HCT116 (cell line): ENCODE measurements at regions not wholly inside any gene's neighbourhood (a gene's known extent, or its start where the extent isn't known, plus 50 kb on each side); places are given as distances from the start of the nearest gene placed in this dataset.

Source experiments
- ATAC-seq: fragments of 200-7000 bp; cut with Tn5 transposase; 2 replicates; pipeline ENCODE4 v1.9.1; 2020; ENCODE audit warnings: mild to moderate bottlenecking, moderate library complexity
- BruUV-seq: library from RNA; stranded (reverse); fragments of 400-500 nt; replicated peaks from 2 replicates; lab custom pipeline; 2021; lab: Mats Ljungman, UMichigan
- CTCF ChIA-PET: fragments of 300-600 bp; sonication (Branson Sonifier 250); formaldehyde crosslinking; loops from one replicate; lab custom pipeline; 2021; ENCODE audit warnings: antibody characterized with exemption; lab: Charles Lee
- POLR2A ChIA-PET: fragments of 300-600, 350-600 bp; sonication (Branson Sonifier 250); formaldehyde crosslinking; loops from one replicate; lab custom pipeline; 2021; ENCODE audit warnings: antibody characterized with exemption; lab: Charles Lee
- RAD21 ChIA-PET, 2 experiments: fragments of 300-600 bp; sonication (Branson Sonifier 250); formaldehyde crosslinking; loops; one replicate each; lab custom pipeline; 2023; ENCODE audit warnings: low total read pairs in 2 of 2; ENCODE audit not compliant: uncharacterized antibody in 2 of 2, unreplicated experiment in 2 of 2, low non-redundant PET in 1 of 2; lab: Charles Lee
- DNase-seq: peaks from one replicate; pipeline ENCODE4 v3.0.0-alpha.2; 2010; ENCODE audit warnings: low read depth, low spot score
- H2AFZ ChIP-seq: fragments of 200-600 bp; shearing (Covaris generic), sonication (generic); 2 replicates; pipeline ENCODE4 v1.6.1; 2017; ENCODE audit warnings: low read depth, mixed run types, mixed read lengths, antibody characterized with exemption, low read length; ENCODE audit not compliant: poor library complexity, severe bottlenecking
- H3K27ac ChIP-seq: 2 replicates; pipeline ENCODE4 v1.5.1; 2012; ENCODE audit warnings: low read depth, low read length
- H3K27me3 ChIP-seq: fragments of 200-600 bp; sonication (generic); 2 replicates; pipeline ENCODE4 v1.6.1; 2016; ENCODE audit warnings: mixed run types, low read length, mixed read lengths; ENCODE audit not compliant: insufficient read depth
- H3K36me3 ChIP-seq, 2 experiments: fragments of 200-500 bp in 1 of 2; fragments of 200-600 bp in 1 of 2; sonication (Bioruptor generic) in 1 of 2; sonication (generic) in 1 of 2; 2 replicates each; pipeline versions ENCODE4 v1.5.1 to v1.6.1; 2014 to 2016; ENCODE audit warnings: low read length in 2 of 2, inconsistent platforms in 1 of 2, mixed read lengths in 1 of 2, mixed run types in 1 of 2; ENCODE audit not compliant: insufficient read depth in 2 of 2, control insufficient read depth in 1 of 2
- H3K4me1 ChIP-seq, 2 experiments: fragments of 200-600 bp in 1 of 2; sonication (generic) in 1 of 2; 2 replicates each; pipeline versions ENCODE4 v1.5.1 to v1.6.1; 2012 to 2017; ENCODE audit warnings: low read length in 2 of 2, inconsistent platforms in 1 of 2, mild to moderate bottlenecking in 1 of 2, mixed read lengths in 1 of 2, mixed run types in 1 of 2, moderate library complexity in 1 of 2; ENCODE audit not compliant: insufficient read depth in 2 of 2, control insufficient read depth in 1 of 2
- H3K4me2 ChIP-seq: fragments of 200-600 bp; sonication (generic); 2 replicates; pipeline ENCODE4 v1.6.1; 2017; ENCODE audit warnings: mixed run types, low read length, mixed read lengths
- H3K4me3 ChIP-seq, 2 experiments: fragments of 200-600 bp in 1 of 2; sonication (generic) in 1 of 2; replicated peaks in 1 of 2; 2 replicates each; pipeline ENCODE4 v1.5.1; 2011 to 2016; ENCODE audit warnings: low read length in 2 of 2, control low read depth in 1 of 2, low read depth in 1 of 2, mild to moderate bottlenecking in 1 of 2, mixed read lengths in 1 of 2, mixed run types in 1 of 2
- H3K79me2 ChIP-seq: fragments of 200-600 bp; sonication (generic); 2 replicates; pipeline ENCODE4 v1.6.1; 2017; ENCODE audit warnings: mild to moderate bottlenecking, mixed run types, low read length, moderate library complexity, mixed read lengths; ENCODE audit not compliant: insufficient read depth
- H3K9ac ChIP-seq: fragments of 200-600 bp; sonication (generic); 2 replicates; pipeline ENCODE4 v1.6.1; 2016; ENCODE audit warnings: low read length, mixed read lengths
- H3K9me2 ChIP-seq: fragments of 200-600 bp; sonication (generic), shearing (Covaris generic); 2 replicates; pipeline ENCODE4 v1.6.1; 2017; ENCODE audit warnings: mixed run types, mild to moderate bottlenecking, moderate library complexity; ENCODE audit not compliant: insufficient read depth
- H3K9me3 ChIP-seq, 2 experiments: fragments of 200-500 bp in 1 of 2; fragments of 200-600 bp in 1 of 2; sonication (Bioruptor generic) in 1 of 2; sonication (generic) in 1 of 2; 2 replicates each; pipeline ENCODE4 v1.6.1; 2014 to 2017; ENCODE audit warnings: low read length in 2 of 2, mixed read lengths in 2 of 2, inconsistent platforms in 1 of 2, low read depth in 1 of 2, mild to moderate bottlenecking in 1 of 2, mixed run types in 1 of 2, moderate library complexity in 1 of 2; ENCODE audit not compliant: control insufficient read depth in 1 of 2, insufficient read depth in 1 of 2
- H4K20me1 ChIP-seq: fragments of 200-600 bp; sonication (generic), shearing (Covaris generic); 2 replicates; pipeline ENCODE4 v1.6.1; 2017; ENCODE audit warnings: mixed run types, mild to moderate bottlenecking, moderate library complexity; ENCODE audit not compliant: insufficient read depth
- CBX3 ChIP-seq: IDR thresholded peaks from 2 replicates; pipeline ENCODE4 v1.6.1; 2012; ENCODE audit warnings: low read depth
- CEBPB ChIP-seq: IDR thresholded peaks from 2 replicates; pipeline ENCODE4 v1.6.1; 2012; ENCODE audit warnings: low read depth
- CTCF ChIP-seq, 3 experiments: fragments of 200-600 bp in 1 of 3; sonication (generic) in 1 of 3; IDR thresholded peaks in 2 of 3; conservative IDR thresholded peaks in 1 of 3; 2 replicates each; pipeline ENCODE4 v1.5.1; 2012 to 2017; ENCODE audit warnings: low read depth in 2 of 3, low read length in 2 of 3, antibody characterized with exemption in 1 of 3, borderline replicate concordance in 1 of 3, control low read depth in 1 of 3, mild to moderate bottlenecking in 1 of 3, mixed read lengths in 1 of 3, mixed run types in 1 of 3, moderate library complexity in 1 of 3; ENCODE audit not compliant: insufficient read depth in 1 of 3
- EZH2 ChIP-seq: fragments of 200-600 bp; sonication (generic); IDR thresholded peaks from 2 replicates; pipeline ENCODE4 v1.6.1; 2017; ENCODE audit warnings: antibody characterized with exemption, mixed run types
- POLR2A ChIP-seq: IDR thresholded peaks from 2 replicates; pipeline ENCODE4 v1.7.0; 2011; ENCODE audit warnings: borderline replicate concordance; ENCODE audit not compliant: insufficient read depth, insufficient read length; ENCODE audit errors: extremely low read depth
- POLR2AphosphoS5 ChIP-seq: IDR thresholded peaks from 2 replicates; pipeline ENCODE4 v1.6.1; 2011; ENCODE audit warnings: mild to moderate bottlenecking, low read depth, low read length, moderate library complexity
- RAD21 ChIP-seq: IDR thresholded peaks from 2 replicates; pipeline ENCODE4 v1.6.1; 2012; ENCODE audit warnings: low read depth, mild to moderate bottlenecking
- SIN3A ChIP-seq: IDR thresholded peaks from 2 replicates; pipeline ENCODE4 v1.6.1; 2012; ENCODE audit warnings: low read depth
- SRF ChIP-seq: IDR thresholded peaks from 2 replicates; pipeline ENCODE4 v1.6.1; 2012; ENCODE audit warnings: low read depth
- TCF7L2 ChIP-seq: IDR thresholded peaks from 2 replicates; pipeline ENCODE4 v1.7.0; 2011; ENCODE audit warnings: borderline replicate concordance, inconsistent platforms; ENCODE audit not compliant: insufficient read depth, insufficient read length; ENCODE audit errors: extremely low read depth
- YY1 ChIP-seq: IDR thresholded peaks from 2 replicates; pipeline ENCODE4 v1.6.1; 2011; ENCODE audit warnings: low read length, low read depth, moderate library complexity, mild to moderate bottlenecking; ENCODE audit not compliant: insufficient replicate concordance; ENCODE audit errors: extremely low read depth
- ZBTB33 ChIP-seq: IDR thresholded peaks from 2 replicates; pipeline ENCODE4 v1.6.1; 2011; ENCODE audit warnings: mild to moderate bottlenecking, low read length, moderate library complexity; ENCODE audit not compliant: insufficient replicate concordance; ENCODE audit errors: extremely low read depth
- ZFX ChIP-seq: fragments of 450-650 bp; IDR thresholded peaks from 2 replicates; pipeline ENCODE4 v1.6.1; 2017
- intact Hi-C: fragments of 100-400 bp; cut with micrococcal nuclease; formaldehyde crosslinking; loops from 2 replicates; pipeline ENCODE4 v1.10.0; 2022

- H3K9me2 ChIP-seq = no peaks in the 10 kb centered on the region
- H3K27me3 ChIP-seq = no peaks in the 10 kb centered on the region
- no peak overlapping the region for H2AFZ ChIP-seq
- intact Hi-C loops = no loop called here
- H3K4me3 ChIP-seq = no peak overlapping the region
- ChIA-PET CTCF (no interaction called here), RAD21 (no interaction called here), POLR2A (no interaction called here)
- TF ChIP-seq ZFX = no peak
- H4K20me1 ChIP-seq = no peaks in the 10 kb centered on the region
- H3K36me3 ChIP-seq = no peaks in the 10 kb centered on the region
- no peak for ATAC-seq
- no peak overlapping the region for H3K27ac ChIP-seq
- no peaks in the 10 kb centered on the region for H3K79me2 ChIP-seq
- no TSS peak for BruUV-seq
- DNase-seq = no peak
- H3K9me3 ChIP-seq = no peaks in the 10 kb centered on the region
- no peak overlapping the region for H3K9ac ChIP-seq
- H3K4me1 ChIP-seq = no peaks in the 10 kb centered on the region
- no peak overlapping the region for H3K4me2 ChIP-seq
Measured at GRCh38 chr4:85177679-85178078, 211.2 kb upstream of the WDFY3 start.

GRCh38 chr4:85180533-85180932, 214.0 kb upstream of the WDFY3 start:
- no peak overlapping the region for H2AFZ ChIP-seq
- no TSS peak for BruUV-seq

GRCh38 chr4:85187106-85187505, 220.6 kb upstream of the WDFY3 start:
- CTCF ChIA-PET = no interaction called here
- no peak overlapping the region for H3K27ac ChIP-seq
- TF ChIP-seq CTCF (IDR thresholded peaks at IDR 0.05 in 2 of 3, conservative IDR thresholded peaks at IDR 0.05 in 1 of 3; ENCODE audit: borderline replicate concordance in 1 of 3, insufficient read depth in 1 of 3, low read depth in 2 of 3, low read length in 2 of 3) (no peak), POLR2A (no peak), YY1 (no peak), ZBTB33 (no peak), POLR2AphosphoS5 (no peak), CEBPB (no peak), TCF7L2 (no peak)
- no peak overlapping the region for H2AFZ ChIP-seq
- H3K27me3 ChIP-seq = no peaks in the 10 kb centered on the region
- BruUV-seq = no TSS peak
- no peaks in the 10 kb centered on the region for H3K9me3 ChIP-seq
- POLR2A ChIA-PET = no interaction called here
- no peak overlapping the region for H3K9ac ChIP-seq
- no peaks in the 10 kb centered on the region for H3K9me2 ChIP-seq
- H3K4me3 ChIP-seq = no peak overlapping the region
- H3K4me2 ChIP-seq = no peak overlapping the region
- RAD21 ChIA-PET = no interaction called here
- H3K79me2 ChIP-seq = no peaks in the 10 kb centered on the region
- no peak for DNase-seq
- intact Hi-C loops = no loop called here
- H3K4me1 ChIP-seq = no peaks in the 10 kb centered on the region
- ATAC-seq = no peak
- H4K20me1 ChIP-seq = no peaks in the 10 kb centered on the region
- H3K36me3 ChIP-seq = no peaks in the 10 kb centered on the region

More at GRCh38 chr4:85180533-85180932, 214.0 kb upstream of the WDFY3 start:
- RAD21 ChIA-PET = no interaction called here
- Histone ChIP-seq H3K9me2 (no peaks in the 10 kb centered on the region), H3K27ac (no peak overlapping the region), H3K4me3 (no peak overlapping the region), H3K4me1 (no peaks in the 10 kb centered on the region), H3K4me2 (no peak overlapping the region), H3K27me3 (no peaks in the 10 kb centered on the region), H3K36me3 (no peaks in the 10 kb centered on the region), H3K79me2 (no peaks in the 10 kb centered on the region), H4K20me1 (no peaks in the 10 kb centered on the region), H3K9me3 (no peaks in the 10 kb centered on the region), H3K9ac (no peak overlapping the region)
- intact Hi-C loops = no loop called here
- ATAC-seq (no peak), DNase-seq (no peak)
- CTCF ChIA-PET = no interaction called here
- TF ChIP-seq ZFX = no peak
- TF ChIP-seq SIN3A = no peak
- no peak for TF ChIP-seq EZH2
- no peak for TF ChIP-seq CBX3
- no peak for TF ChIP-seq RAD21
- TF ChIP-seq CEBPB = no peak
- no peak for TF ChIP-seq SRF
- POLR2A ChIA-PET = no interaction called here
